Fibroblast of mammary gland (primary cell): ENCODE measurements at regions not wholly inside any gene's neighbourhood (a gene's known extent, or its start where the extent isn't known, plus 50 kb on each side); places are given as distances from the start of the nearest gene placed in this dataset.

Experiments used
- DNase-seq: peaks from one replicate; pipeline ENCODE4 v3.0.0-alpha.2; 2010; ENCODE audit warnings: low read depth
- H3K4me3 ChIP-seq: 2 replicates; pipeline ENCODE4 v1.5.1; 2011; ENCODE audit warnings: low read depth, mild to moderate bottlenecking, low read length, moderate library complexity; ENCODE audit not compliant: control insufficient read depth
- TF ChIP-seq, protein P1 (sequence below): conservative IDR thresholded peaks from 2 replicates; pipeline ENCODE4 v1.5.1; 2011; ENCODE audit warnings: low read depth, low read length, inconsistent platforms; ENCODE audit not compliant: control insufficient read depth, insufficient read depth

GRCh38 chr3:68139897-68140296, 485.5 kb upstream of the SUCLG2 start:
- TF ChIP-seq, protein P1, sequence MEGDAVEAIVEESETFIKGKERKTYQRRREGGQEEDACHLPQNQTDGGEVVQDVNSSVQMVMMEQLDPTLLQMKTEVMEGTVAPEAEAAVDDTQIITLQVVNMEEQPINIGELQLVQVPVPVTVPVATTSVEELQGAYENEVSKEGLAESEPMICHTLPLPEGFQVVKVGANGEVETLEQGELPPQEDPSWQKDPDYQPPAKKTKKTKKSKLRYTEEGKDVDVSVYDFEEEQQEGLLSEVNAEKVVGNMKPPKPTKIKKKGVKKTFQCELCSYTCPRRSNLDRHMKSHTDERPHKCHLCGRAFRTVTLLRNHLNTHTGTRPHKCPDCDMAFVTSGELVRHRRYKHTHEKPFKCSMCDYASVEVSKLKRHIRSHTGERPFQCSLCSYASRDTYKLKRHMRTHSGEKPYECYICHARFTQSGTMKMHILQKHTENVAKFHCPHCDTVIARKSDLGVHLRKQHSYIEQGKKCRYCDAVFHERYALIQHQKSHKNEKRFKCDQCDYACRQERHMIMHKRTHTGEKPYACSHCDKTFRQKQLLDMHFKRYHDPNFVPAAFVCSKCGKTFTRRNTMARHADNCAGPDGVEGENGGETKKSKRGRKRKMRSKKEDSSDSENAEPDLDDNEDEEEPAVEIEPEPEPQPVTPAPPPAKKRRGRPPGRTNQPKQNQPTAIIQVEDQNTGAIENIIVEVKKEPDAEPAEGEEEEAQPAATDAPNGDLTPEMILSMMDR, result no peak
- no peak for DNase-seq
- no peak overlapping the region for H3K4me3 ChIP-seq

DNA sequence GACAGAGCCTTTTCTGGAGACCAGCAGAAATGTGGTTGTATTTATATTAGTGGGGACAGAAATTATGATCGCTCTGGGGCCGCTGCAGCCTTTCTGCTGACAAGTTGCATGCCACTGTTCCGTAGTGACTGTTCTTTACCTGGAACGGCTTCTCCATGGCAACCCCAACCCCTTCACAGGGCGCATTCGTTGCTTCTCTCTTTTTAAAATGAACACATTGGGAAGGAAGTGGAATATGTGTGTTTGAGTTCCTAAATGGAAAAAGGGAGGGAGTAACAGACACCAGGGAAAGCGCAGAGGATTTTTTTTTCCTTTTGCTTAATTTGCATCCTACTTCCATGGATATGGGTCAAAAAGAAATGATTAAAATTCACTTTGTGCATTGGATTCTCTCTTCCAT, 482.0 kb upstream of the SUCLG2 start:
- TF ChIP-seq, protein P1, result no peak
- DNase-seq, result no peak
- H3K4me3 ChIP-seq, result no peak overlapping the region

DNA sequence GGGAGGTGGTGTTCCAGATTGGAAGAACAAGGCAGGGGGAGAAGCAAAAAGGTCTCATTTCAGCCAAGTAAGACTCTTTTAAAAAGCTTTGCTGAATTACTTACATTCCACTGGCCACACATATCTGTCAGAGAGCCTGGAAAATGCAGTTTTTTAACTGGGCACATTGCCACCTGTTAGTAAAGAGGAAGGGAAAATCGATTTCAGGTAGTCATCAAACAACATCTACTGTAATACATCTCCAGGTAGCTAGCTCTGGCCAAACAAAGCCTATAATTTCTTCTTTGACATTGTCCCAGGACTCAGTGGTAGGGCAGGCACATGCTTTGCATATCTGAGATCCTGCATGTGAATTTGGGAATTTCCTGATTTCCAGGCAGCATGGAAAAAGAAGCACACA, 480.7 kb upstream of the SUCLG2 start:
- TF ChIP-seq, protein P1, result no peak
- DNase-seq, result no peak
- H3K4me3 ChIP-seq, result no peak overlapping the region

- TF ChIP-seq, protein P1, result no peak
- DNase-seq, result no peak
- no peak overlapping the region for H3K4me3 ChIP-seq
These were observed 474.7 kb upstream of the SUCLG2 start for GRCh38 chr3:68129065-68129464.

- H3K4me3 ChIP-seq, result no peak overlapping the region
- TF ChIP-seq, protein P1, result no peak
- no peak for DNase-seq
These were observed 468.8 kb upstream of the SUCLG2 start for GRCh38 chr3:68123231-68123630.

DNA sequence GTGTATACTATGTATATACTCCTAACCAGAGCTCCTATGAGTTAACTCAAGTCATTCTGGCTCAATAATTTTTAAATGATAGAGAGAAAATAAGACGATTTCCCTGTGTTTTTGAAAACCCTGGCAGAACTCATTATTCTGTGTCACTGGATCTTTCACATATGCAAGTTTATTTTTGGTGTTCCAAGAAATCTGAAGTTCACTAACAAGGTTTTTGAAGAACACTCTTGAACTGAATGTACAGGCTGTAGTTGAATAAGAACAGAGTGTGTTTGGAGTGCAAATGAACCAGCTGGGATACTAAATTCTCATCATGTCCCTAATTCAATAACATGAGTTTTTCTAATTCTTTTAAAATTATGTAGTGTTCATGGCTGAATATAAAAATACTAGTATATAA, 466.9 kb upstream of the SUCLG2 start:
- TF ChIP-seq, protein P1, result no peak
- H3K4me3 ChIP-seq, result no peak overlapping the region
- no peak for DNase-seq

DNA sequence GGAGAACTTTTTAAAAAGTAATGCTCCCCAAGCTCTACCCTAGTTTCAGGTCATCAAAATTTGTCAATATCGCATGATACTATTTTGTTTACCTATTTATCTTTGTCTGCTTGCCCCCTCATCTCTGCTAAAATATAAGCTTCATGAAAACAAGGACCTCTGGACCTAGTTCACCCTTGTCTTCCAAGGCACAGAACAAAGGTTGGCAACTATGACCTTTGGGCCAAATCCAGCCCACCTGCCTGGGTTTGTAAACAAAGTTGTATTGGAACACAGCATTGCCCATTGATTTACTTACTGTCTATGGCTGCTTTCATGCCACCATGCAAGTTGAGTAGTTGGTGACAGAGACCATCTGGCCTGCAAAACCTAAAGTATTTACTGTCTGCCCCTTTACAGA, 462.2 kb upstream of the SUCLG2 start:
- H3K4me3 ChIP-seq, result no peak overlapping the region
- DNase-seq, result no peak
- TF ChIP-seq, protein P1, result no peak
